GM19240 (cell line): ENCODE measurements at regions not wholly inside any gene's neighbourhood (a gene's known extent, or its start where the extent isn't known, plus 50 kb on each side); places are given as distances from the start of the nearest gene placed in this dataset.
"Not testable (repeated sequence)": the region's sequence is repeated elsewhere in the genome, so short reads cannot be mapped to it uniquely, and the experiment has no call there.

Source experiments
- DNase-seq: peaks from one replicate; pipeline ENCODE4 v3.0.0; 2011; ENCODE audit warnings: low spot score; ENCODE audit not compliant: insufficient read length

DNA sequence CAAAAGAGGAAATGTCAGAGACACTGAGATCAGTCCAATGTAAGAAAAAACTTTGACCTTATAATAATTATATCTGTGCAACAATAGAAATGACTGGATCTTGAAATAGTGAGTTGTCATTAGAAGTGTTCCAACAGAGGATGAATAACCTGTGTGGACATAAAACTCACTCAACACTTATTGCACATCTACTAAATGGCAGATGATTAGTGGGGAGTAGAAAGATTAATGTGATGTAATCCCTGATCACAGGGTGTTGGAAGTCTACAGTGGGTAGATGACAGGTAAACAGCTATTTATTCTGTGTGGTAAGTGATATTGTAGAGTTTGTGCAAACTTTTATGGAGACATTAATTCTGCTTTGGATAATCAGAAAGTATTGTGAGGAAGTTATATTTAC is 177.3 kb upstream of the HMHB1 start:
- no peak for DNase-seq

DNA sequence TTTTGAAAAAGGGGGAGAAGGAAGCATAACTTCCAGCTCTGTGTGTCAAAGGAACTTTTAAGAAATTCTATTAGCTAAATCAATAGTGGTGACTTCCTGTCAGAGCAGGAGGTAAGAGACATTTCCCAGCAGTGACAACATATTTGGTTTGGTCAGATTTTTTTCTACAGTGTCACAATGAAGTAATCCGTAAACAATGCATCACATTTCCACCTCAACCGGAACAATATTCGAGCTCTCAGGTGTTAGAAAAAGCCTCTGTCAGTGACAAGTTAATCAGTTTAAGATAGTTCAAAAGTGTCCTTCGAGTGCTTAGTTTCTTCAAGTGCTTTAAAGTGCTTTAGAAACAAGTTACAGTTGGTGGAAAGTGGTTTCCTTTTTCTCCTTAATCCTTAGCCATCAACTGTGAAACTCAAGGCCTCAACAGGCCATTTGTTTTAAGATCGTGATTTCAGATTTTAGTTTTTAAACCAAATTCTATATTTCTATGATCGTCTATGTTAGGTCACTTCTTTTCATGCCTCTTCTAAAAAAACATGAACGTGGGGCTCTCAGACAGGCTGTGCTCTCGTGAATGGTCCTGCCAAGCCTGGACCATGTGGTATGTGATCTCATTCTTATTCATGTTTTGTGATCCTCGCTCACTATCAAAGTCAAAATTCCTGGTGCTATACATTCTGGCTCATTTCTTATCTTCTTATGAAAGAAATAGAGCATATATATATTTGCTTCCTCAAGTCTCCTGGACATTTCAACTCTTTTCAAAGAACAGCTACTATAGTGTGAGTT is 181.9 kb upstream of the HMHB1 start:
- no peak for DNase-seq

DNA sequence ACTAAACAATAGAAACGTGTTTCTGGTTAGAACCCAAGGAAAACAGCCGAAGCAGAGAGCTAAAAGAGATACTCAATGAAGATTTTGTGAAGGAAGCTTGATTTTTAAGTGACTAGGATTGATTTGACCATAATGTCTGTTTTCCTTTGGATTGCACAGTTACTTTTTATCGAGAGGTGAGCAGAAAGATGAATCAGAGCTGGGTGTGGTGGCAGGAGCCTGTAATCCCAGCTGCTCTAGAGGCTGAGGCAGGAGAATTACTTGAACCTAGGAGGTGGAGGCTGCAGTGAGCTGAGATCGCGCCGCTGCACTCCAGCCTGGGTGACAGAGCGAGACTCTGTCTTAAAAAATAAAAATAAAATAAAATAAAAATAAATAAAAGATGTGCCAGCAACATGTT is 186.9 kb upstream of the HMHB1 start:
- not testable (repeated sequence) for DNase-seq

DNA sequence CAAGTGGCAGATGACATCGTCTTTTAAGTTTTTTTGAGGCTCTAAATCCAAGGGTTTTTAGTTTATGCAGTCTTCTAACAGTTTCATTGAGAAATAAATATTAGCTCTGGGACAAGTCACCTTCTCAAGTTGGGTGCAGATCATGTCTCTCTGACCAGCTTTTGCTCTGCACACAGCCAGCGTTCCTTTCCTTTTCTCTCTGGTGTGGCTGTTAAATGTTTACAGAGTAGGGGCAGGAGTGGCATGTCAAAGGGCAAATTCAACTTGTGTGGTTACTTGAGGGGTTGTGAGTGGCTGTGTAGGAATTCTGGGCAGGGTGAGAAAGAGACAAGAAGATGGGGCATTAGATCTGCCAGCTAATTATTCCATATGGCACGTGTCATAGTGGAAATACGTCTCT is 187.5 kb upstream of the HMHB1 start:
- DNase-seq: no peak

DNA sequence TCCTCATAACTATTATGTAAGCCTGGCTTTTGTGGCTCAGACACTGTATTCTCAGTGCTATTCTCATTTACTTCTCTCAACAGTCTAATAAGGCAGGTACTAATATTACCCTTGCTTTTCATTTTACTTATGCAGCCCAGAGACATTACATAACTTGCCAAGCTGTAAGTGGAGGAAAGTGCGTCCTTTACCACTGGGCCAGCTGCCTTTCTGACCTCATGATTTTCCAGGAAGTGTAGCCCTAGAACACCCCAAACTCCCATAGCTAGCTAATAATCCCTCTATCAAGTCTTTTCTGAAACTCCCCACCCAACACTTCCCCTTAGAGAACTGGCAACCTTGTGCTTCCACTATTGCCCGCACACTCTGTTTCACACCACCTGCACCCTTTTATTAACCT is 192.9 kb upstream of the HMHB1 start:
- no peak for DNase-seq

DNA sequence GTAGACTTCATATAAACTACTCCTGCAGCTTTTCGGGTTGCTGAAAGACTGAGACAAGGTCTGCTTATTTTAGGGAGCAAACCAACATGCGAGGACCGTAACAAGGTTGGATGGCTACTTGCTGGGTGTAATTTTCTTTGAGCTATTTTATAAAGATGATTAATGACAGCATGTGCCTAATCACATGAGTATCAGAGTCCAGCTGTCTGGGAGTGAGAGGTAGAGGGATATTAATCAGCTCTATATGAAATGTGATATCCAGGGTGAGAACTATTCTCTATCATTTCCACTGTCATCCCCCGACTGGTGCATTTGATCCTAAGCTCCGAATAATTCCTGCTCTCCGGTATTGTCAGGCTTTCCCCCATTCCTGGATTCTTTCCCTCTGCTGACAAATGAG is 193.8 kb upstream of the HMHB1 start:
- no peak for DNase-seq

DNA sequence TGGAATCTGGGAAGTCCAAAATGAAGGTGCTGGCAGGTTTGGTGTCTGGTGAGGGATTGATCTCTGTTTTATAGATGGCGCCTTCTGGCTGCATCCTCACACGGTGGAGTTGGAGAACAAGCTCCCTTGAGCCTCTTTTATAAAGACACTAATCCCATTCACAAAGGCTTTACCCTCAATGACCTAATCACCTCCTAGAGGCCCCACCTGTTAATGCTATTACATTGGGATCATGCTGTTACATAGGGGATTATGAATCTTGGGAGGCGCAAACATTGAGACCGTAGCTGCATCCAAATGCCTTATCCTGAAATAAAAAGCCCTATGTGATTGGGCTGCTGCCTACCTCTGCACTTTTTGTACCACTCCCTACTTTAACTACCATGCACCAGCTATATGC is 197.1 kb upstream of the HMHB1 start:
- no peak for DNase-seq

DNA sequence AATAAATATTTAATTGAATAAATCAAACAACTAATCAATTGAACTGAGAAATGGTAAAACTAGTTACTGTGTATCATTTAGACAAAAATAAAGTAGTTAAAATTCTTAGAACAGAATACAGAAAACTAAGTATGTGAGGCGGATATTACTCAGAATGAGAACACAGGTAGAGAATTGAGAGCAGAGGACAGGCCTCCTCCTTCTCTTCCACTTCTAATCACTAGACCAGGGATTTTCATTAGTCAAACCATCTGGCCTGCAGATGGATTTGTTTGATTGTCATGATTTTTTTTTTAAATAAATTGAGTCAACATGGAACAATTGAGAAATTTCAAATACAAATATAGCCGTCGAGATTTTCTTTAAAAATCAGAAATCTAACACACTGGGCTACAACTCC is 198.6 kb upstream of the HMHB1 start:
- DNase-seq: no peak

DNA sequence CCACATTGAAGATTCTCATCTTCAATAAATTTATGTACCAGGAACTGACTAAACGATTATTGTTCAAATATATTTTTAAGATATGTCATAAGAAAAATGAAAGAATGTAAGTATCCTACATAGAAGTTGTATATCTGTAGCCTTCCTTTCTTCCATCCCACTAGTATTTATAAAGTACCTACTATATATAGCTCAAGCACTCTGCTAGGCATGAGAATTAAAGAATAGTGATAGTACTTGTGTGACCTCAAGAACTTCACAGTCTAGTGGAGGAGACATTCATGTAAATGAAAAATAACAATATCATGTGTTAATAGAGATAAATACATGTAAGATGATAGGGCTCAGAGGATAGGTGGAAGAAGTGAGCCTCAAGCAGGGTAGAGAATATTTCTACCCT is 201.0 kb upstream of the HMHB1 start:
- no peak for DNase-seq

DNA sequence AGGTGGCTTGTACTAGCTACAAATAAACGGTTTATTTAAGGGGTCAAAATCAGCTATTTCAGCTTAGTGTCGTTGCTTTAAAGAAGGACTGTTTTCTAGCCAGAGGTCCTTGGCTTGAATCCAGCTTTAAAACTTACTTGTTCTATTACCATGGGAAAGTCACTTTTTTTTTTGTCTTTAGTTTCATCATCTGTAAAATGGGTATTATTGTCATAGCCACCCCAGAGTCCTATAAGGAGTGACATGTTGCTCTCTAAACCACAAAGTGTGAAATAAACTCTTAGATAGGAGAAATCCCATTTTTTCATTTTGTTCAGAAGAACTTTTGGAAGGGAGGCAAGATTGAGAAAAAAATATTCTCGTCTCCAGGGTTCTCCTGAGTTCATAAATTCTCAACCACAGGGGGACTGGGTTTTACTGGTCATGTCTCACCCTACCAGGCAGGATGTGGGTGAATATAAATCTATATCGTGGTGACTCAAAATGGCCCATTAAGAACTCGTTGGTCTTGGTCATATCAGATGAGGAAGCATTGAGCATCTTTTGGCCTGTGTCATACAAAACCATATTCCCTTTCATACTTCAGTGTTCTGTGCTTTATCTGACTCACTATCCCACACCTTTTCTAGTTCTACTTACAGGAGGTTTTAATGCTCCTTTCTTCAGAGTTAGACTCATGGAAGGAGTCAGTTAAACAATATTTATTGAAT is 202.7 kb upstream of the NR3C1 start:
- no peak for DNase-seq

DNA sequence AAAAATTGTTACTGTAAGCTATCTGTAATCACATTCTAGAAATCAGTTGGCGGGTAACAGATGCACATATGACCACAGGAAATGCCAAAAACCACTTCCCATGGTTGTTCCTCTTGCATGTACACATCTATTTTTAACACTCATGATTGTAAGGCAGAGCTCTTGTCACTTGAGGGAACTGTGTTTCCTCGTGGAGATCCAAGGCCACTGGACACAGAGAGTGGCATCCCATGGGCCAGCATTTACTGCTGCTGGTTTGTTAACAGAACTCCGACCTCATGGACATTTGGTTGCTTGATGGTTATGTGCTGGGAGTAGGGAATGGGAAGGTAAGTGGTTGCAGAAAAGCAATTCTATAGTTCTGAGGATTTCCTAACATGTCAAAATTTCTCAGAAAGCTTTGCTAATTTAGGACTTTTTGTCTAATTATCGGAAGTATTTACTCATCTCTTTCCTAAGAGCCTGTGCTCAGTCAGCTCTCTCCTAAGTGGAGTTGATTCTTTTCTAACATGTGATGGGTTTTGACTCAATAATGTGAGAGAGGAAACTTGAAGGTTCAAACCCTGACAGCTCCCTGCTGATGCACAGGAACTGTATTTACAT is 202.0 kb upstream of the NR3C1 start:
- no peak for DNase-seq

DNA sequence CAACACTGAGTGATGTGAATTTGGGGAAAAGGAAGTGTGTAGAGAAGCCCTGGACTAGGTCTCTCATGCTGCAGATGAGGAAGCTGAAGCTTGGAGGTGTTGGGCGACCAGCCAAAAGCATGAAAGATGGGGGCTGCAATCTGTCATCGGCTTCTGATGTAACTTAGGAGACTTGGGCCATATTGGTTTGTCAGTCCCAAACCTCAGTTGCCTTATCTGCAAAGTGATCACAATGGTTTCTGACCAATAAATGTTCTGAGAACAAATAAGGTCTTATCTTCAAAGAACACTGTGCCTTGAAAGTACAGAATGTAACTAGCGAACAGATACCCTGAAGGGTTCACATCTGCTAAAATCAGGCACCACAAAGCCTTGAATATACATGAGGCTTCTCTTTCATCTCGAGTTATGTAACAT is 198.4 kb upstream of the NR3C1 start:
- DNase-seq: no peak

DNA sequence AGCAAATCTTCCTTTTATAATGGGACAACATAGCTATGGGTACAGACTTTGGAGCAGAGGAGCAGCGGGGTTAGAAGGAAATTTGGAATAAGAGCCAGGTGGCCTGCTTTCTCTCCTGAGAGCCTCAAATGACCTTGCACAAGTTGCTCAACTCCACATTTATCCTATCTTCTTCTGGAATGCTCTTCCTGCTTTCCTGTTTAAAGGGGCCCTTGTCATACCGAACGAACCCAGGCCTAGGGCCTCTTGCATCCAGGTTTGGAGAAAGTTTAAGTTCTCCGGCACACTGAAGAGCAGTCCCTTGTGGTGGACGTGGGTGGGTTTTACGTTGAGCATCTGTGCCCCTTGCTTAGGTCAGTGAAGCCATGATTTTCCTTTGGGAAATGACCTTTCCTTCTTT is 197.9 kb upstream of the NR3C1 start:
- DNase-seq: no peak

DNA sequence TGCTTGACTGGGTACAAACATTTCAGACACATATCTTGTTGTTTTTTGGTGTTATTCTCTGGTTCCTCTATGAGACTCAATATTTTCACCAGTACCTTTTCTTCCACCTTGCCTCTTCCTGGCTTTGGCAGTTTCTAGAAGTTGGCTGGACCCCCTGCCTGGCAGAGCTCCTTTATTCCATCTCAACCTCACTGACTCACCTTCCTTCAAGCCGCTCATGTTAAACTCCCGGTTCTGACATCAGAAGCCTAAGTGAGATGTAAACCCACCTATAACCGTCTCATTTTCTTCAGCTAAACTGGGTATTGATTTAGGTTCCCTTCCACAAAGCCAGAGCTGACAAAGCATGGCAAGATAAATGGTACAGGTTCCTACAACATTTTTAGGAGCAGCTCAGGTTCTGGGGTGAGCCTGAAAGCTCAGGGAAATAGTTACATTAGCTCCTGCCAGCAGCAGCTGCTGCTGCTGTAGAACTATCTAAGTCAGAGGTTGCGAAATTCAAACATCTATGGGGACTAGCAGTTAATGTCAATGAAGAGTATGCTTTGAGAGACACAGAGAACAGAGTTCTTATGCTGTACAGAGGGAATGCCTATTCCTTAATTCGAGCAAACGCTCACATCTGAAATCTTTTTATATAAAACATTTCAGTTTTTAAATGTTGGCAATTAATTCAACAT is 197.1 kb upstream of the NR3C1 start:
- DNase-seq: no peak

DNA sequence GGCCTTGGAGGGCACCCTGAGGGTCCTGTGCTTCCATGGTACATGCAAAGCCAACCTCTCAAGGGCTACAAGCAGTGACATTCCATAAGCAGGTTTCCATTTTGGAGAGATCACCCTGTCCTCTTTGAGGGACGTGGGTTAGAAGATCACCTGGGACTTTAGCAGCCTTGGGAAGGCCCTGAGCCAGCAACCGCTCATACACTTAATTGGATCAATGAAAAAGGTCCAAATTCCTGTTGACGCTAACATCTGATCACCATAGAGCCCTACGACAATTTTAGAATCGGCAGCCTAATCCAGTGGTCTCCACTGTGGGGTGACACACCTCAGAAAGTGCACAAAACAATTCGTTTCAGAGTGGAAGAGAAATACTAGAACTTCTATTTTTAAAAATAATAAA is 196.0 kb upstream of the NR3C1 start:
- no peak for DNase-seq

DNA sequence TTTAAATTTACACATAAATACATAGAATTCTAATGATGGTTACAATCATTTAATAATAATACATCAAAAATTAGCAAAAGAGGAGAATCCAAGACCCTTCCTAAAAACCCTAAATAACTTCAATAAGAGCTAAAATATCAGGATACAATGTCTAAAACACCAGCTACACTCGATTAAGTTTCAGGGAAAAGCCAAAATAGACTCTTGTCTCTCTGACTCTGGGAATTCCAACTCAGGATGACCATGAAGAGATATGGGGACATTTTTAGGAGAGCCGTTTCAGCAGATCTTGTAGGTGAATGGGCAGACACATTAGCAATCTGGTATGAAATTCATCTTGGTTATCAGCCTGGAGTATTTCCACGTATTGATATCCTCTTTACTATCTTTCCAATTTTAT is 193.3 kb upstream of the NR3C1 start:
- DNase-seq: no peak

DNA sequence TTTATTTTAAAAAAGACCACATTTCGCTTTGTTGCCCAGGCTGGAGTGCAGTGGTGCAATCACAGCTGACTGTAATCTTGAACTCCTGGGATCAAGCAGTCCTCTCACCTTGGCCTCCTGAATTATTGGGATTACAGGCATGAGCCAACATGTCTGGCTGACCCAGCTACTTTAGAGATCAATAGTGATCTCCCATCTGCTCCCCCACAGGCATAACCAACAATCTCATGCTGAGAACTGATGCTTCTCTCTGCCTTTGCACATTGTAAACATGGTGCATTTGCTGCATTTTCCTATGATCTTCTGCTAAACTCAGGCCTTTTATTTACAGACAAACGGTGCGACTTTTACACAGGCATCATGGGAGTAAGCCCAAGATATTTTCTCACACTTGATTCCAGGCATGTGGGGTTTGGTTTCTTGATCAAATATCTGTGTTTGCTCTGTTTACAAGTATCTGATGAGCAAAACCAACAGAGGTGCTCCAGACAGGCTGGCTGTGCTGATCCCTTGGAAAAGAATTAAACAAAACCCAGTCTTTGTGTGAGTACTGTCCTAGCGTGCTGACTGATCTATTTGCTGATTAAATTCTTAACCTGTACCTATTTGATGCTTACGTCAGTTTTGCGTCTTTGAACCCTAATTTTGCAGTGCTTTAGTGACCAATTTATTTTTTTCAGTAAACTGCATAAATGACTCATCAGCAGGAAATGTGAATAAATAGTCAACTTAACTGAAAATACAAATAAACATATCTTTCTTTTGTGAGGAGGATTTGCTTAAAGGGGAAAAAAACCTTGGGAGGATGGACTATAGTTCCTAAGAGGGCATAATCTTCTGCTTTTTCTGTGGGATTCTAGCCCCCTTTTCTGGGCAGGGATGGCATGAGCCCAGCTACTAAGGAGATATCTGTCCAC is 191.7 kb upstream of the NR3C1 start:
- DNase-seq: no peak

DNA sequence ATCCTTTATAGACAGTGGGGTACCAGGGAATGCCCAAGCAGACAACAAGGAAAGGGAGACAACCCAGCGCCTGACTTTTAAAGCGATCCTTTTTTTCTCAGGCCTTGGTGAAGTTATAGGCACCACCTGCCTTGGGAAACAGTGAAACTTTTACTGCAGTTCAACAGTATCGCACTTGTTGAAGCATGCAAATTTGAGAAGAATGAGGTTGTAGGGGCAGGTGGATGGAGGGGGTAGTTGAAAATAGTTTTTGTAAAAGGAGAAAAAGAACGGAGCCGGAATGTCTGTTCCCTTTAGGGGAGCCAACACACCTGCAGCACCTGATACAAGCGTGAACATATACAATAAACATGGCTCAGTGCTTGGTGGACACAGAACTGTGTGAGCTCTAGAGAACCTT is 190.2 kb upstream of the NR3C1 start:
- no peak for DNase-seq

DNA sequence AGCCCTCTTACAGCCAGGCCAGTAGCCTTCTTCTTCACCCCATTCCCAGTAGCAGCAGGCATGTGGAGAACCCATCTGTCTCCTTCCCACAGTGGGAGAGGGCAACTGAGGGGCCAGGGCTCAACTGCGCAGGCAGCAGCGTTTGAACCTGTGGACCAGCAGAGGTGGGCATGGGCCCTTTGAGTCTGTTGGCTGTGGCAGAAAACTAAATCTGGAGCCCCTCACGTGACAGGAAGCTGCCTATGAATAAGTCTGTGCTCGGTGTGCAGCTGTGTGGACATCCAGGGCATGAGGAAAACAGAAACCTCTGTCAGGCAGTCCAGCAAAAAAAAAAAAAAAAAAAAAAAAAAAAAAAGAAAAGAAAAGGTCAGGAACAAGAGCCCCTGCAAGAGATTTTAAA is 189.2 kb upstream of the NR3C1 start:
- DNase-seq: peak; percentile 40

DNA sequence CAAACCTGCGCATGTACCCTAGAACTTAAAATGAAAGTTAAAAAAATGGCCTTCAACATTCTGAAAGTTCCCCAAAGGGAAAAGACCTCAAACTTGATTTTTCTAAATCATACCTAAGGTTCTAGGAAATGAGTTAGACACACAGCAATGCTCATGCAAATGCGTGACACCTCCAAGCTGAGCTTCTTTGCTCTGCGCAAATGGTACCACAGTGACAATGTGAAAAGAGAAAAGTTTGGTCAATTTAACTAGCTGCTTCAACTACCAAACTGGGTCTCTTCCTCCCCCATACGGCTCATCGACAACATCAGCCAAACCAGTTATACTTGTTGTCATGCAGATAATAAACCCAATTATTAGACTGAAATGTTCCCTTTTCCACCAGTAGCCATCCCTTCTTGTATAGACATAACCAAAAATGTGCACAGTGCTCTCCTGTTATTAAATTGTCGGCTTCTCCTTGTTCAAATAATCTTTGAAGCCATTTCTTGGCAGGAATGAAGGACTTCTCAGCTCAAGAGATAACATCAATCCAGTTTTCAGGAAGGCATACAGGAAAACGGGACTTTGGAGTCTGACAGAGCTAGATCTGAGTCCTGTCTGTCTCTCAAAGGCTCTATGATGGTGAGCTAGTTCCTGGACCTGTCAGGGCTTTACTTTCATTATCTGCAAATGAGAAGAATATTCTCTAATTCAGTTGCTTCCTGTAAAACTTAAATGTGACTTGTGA is 185.6 kb upstream of the NR3C1 start:
- no peak for DNase-seq
